Fibroblast of lung (primary cell): ENCODE measurements at regions not wholly inside any gene's neighbourhood (a gene's known extent, or its start where the extent isn't known, plus 50 kb on each side); places are given as distances from the start of the nearest gene placed in this dataset.

Source experiments
- DNase-seq, 2 donors: peaks; one replicate each; pipeline versions ENCODE4 v3.0.0 to v3.0.0-alpha.2; 2010; ENCODE audit warnings: low read depth in 2 of 2
- H2AFZ ChIP-seq: 2 replicates; pipeline ENCODE4 v1.5.1; 2012; ENCODE audit warnings: low read length, control low read depth, inconsistent platforms
- H3K27ac ChIP-seq: 2 replicates; pipeline ENCODE4 v1.5.1; 2011; ENCODE audit warnings: low read length, control low read depth; ENCODE audit not compliant: insufficient read depth
- H3K27me3 ChIP-seq: 2 replicates; pipeline ENCODE4 v1.5.1; 2011; ENCODE audit warnings: mild to moderate bottlenecking, low read length; ENCODE audit not compliant: control insufficient read depth, insufficient read depth
- H3K36me3 ChIP-seq: 2 replicates; pipeline ENCODE4 v1.5.1; 2011; ENCODE audit warnings: low read length; ENCODE audit not compliant: control insufficient read depth, insufficient read depth
- H3K4me1 ChIP-seq: 2 replicates; pipeline ENCODE4 v1.5.1; 2011; ENCODE audit warnings: low read length; ENCODE audit not compliant: control insufficient read depth, insufficient read depth; ENCODE audit errors: extremely low read depth
- H3K4me2 ChIP-seq: 2 replicates; pipeline ENCODE4 v1.5.1; 2011; ENCODE audit warnings: low read length, control low read depth; ENCODE audit not compliant: insufficient read depth; ENCODE audit errors: extremely low read depth
- H3K4me3 ChIP-seq, 4 experiments: fragments of 200-600 bp in 1 of 4; sonication (generic) in 1 of 4; replicated peaks in 1 of 4; 2 replicates each; pipeline ENCODE4 v1.5.1; 2011 to 2016; ENCODE audit warnings: low read length in 4 of 4, low read depth in 3 of 4, mild to moderate bottlenecking in 3 of 4, control low read depth in 2 of 4, inconsistent platforms in 1 of 4, mixed read lengths in 1 of 4; ENCODE audit not compliant: insufficient read depth in 1 of 4; ENCODE audit errors: control extremely low read depth in 1 of 4
- H3K79me2 ChIP-seq: 2 replicates; pipeline ENCODE4 v1.5.1; 2012; ENCODE audit warnings: mild to moderate bottlenecking, low read length, inconsistent platforms; ENCODE audit not compliant: control insufficient read depth, insufficient read depth
- H3K9ac ChIP-seq: 2 replicates; pipeline ENCODE4 v1.5.1; 2011; ENCODE audit warnings: mild to moderate bottlenecking, low read length, control low read depth; ENCODE audit not compliant: insufficient read depth
- H3K9me3 ChIP-seq: 2 replicates; pipeline ENCODE4 v1.5.1; 2012; ENCODE audit warnings: low read depth, low read length; ENCODE audit not compliant: control insufficient read depth, insufficient read depth
- H4K20me1 ChIP-seq: 2 replicates; pipeline ENCODE4 v1.5.1; 2011; ENCODE audit warnings: low read length; ENCODE audit not compliant: control insufficient read depth, insufficient read depth; ENCODE audit errors: extremely low read depth
- CTCF ChIP-seq, 2 donors: IDR thresholded peaks in 1 of 2; conservative IDR thresholded peaks in 1 of 2; 1 replicate in 1 of 2; 2 replicates in 1 of 2; pipeline ENCODE4 v1.5.1; 2011 to 2012; ENCODE audit warnings: low read length in 2 of 2, control low read depth in 1 of 2, inconsistent platforms in 1 of 2, low read depth in 1 of 2, mild to moderate bottlenecking in 1 of 2
- EZH2 ChIP-seq: IDR thresholded peaks from 2 replicates; pipeline ENCODE4 v1.5.1; 2012; ENCODE audit warnings: low read length, control low read depth, mild to moderate bottlenecking; ENCODE audit errors: missing control alignments

GRCh38 chr6:140775061-140775460, 1357.7 kb upstream of the GJE1 start:
- no peak overlapping the region for H3K9ac ChIP-seq
- H3K4me2 ChIP-seq: no peak overlapping the region
- H3K27me3 ChIP-seq: no peaks in the 10 kb centered on the region
- H3K27ac ChIP-seq: no peak overlapping the region
- no peak overlapping the region for H2AFZ ChIP-seq
- no peak for TF ChIP-seq CTCF (conservative IDR thresholded peaks at IDR 0.05 in 1 of 2, IDR thresholded peaks at IDR 0.05 in 1 of 2; ENCODE audit: low read depth in 1 of 2, low read length in 2 of 2)
- TF ChIP-seq EZH2: no peak
- DNase-seq: no peak
- H3K9me3 ChIP-seq: no peaks in the 10 kb centered on the region
- H3K79me2 ChIP-seq: no peaks in the 10 kb centered on the region
- H3K4me1 ChIP-seq: peaks cover 11% of the 10 kb centered on the region
- no peaks in the 10 kb centered on the region for H3K36me3 ChIP-seq
- H4K20me1 ChIP-seq: no peaks in the 10 kb centered on the region
- no peak overlapping the region for H3K4me3 ChIP-seq

- no peak overlapping the region for H3K4me3 ChIP-seq
- TF ChIP-seq CTCF (conservative IDR thresholded peaks at IDR 0.05 in 1 of 2, IDR thresholded peaks at IDR 0.05 in 1 of 2; ENCODE audit: low read depth in 1 of 2, low read length in 2 of 2) (no peak), EZH2 (no peak)
- H3K27me3 ChIP-seq: no peaks in the 10 kb centered on the region
- no peaks in the 10 kb centered on the region for H4K20me1 ChIP-seq
- H3K27ac ChIP-seq: no peak overlapping the region
- H3K9me3 ChIP-seq: no peaks in the 10 kb centered on the region
- H3K79me2 ChIP-seq: no peaks in the 10 kb centered on the region
- no peak overlapping the region for H2AFZ ChIP-seq
- H3K36me3 ChIP-seq: no peaks in the 10 kb centered on the region
- no peak overlapping the region for H3K9ac ChIP-seq
- peaks cover 11% of the 10 kb centered on the region for H3K4me1 ChIP-seq
- DNase-seq: peak; percentile 88 to 90
- peak overlapping the region; percentile 63 for H3K4me2 ChIP-seq
These were observed 1358.6 kb upstream of the GJE1 start for GRCh38 chr6:140774080-140774505.

- no peak for TF ChIP-seq CTCF (conservative IDR thresholded peaks at IDR 0.05 in 1 of 2, IDR thresholded peaks at IDR 0.05 in 1 of 2; ENCODE audit: low read depth in 1 of 2, low read length in 2 of 2)
- TF ChIP-seq EZH2: no peak
- no peak overlapping the region for H3K27ac ChIP-seq
These were observed 1359.4 kb upstream of the GJE1 start for GRCh38 chr6:140773276-140773675.

More at GRCh38 chr6:140773276-140773675, 1359.4 kb upstream of the GJE1 start:
- H3K4me3 ChIP-seq: no peak overlapping the region
- H4K20me1 ChIP-seq: no peaks in the 10 kb centered on the region
- no peak overlapping the region for H3K4me2 ChIP-seq
- H3K27me3 ChIP-seq: no peaks in the 10 kb centered on the region
- DNase-seq: peak in 1 of 2 donors; percentile 23
- H3K4me1 ChIP-seq: peaks cover 11% of the 10 kb centered on the region
- H2AFZ ChIP-seq: no peak overlapping the region
- no peaks in the 10 kb centered on the region for H3K36me3 ChIP-seq
- H3K9me3 ChIP-seq: no peaks in the 10 kb centered on the region
- no peak overlapping the region for H3K9ac ChIP-seq
- no peaks in the 10 kb centered on the region for H3K79me2 ChIP-seq
